NT2/D1 (cell line): ENCODE measurements at regions not wholly inside any gene's neighbourhood (a gene's known extent, or its start where the extent isn't known, plus 50 kb on each side); places are given as distances from the start of the nearest gene placed in this dataset.
"Not testable (repeated sequence)": the region's sequence is repeated elsewhere in the genome, so short reads cannot be mapped to it uniquely, and the experiment has no call there.

Experiments
- YY1 ChIP-seq: IDR thresholded peaks from 2 replicates; pipeline ENCODE4 v1.6.1; 2011; ENCODE audit not compliant: insufficient read length, insufficient read depth
- ZNF274 ChIP-seq: IDR thresholded peaks from 2 replicates; pipeline ENCODE4 v1.6.1; 2011; ENCODE audit warnings: mild to moderate bottlenecking, low read depth, low read length

GRCh38 chr11:47921080-47921555 is 59.2 kb upstream of the PTPRJ start:
- not testable (repeated sequence) for TF ChIP-seq ZNF274, YY1
